Astrocyte of the spinal cord (primary cell): ENCODE measurements at regions not wholly inside any gene's neighbourhood (a gene's known extent, or its start where the extent isn't known, plus 50 kb on each side); places are given as distances from the start of the nearest gene placed in this dataset.
"Not testable (repeated sequence)": the region's sequence is repeated elsewhere in the genome, so short reads cannot be mapped to it uniquely, and the experiment has no call there.

ENCODE experiments used
- DNase-seq: peaks from one replicate; pipeline ENCODE4 v3.0.0; 2011; ENCODE audit warnings: low read depth, low spot score
- H3K4me3 ChIP-seq: 2 replicates; pipeline ENCODE4 v1.5.1; 2011; ENCODE audit warnings: low read depth, mild to moderate bottlenecking, low read length, moderate library complexity
- CTCF ChIP-seq: IDR thresholded peaks from 2 replicates; pipeline ENCODE4 v1.5.1; 2012; ENCODE audit warnings: low read depth, mild to moderate bottlenecking, low read length, inconsistent platforms
- in situ Hi-C: cut with HindIII; loops from 2 replicates; pipeline ENCODE4 v1.10.0; 2017; ENCODE audit warnings: low sequenced_read_pairs

GRCh38 chr3:145692751-145693150, 468.2 kb downstream of the PLOD2 start:
- DNase-seq, result no peak
- TF ChIP-seq CTCF, result no peak
- in situ Hi-C loops, result no loop called here
- no peak overlapping the region for H3K4me3 ChIP-seq

DNA sequence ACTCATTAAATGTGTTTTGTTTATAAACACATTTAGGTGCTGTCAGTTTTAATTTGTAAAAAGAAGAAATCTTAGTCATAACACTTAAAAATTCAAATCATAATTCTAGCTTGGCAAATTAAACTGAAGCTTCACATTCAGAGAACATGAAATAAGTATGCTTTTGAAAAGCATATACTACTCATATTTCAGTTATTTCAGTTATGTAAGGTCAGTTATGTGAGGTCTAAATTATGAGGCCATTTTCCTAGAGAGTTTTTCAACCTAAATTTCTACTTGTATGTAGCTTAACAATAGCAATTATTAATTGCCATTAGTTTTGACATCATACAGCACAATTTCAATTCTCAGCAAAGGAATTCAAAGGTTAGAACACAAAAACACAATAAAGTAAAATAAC, 465.0 kb downstream of the PLOD2 start:
- in situ Hi-C loops, result no loop called here
- DNase-seq, result peak; percentile 2
- TF ChIP-seq CTCF, result no peak
- no peak overlapping the region for H3K4me3 ChIP-seq

DNA sequence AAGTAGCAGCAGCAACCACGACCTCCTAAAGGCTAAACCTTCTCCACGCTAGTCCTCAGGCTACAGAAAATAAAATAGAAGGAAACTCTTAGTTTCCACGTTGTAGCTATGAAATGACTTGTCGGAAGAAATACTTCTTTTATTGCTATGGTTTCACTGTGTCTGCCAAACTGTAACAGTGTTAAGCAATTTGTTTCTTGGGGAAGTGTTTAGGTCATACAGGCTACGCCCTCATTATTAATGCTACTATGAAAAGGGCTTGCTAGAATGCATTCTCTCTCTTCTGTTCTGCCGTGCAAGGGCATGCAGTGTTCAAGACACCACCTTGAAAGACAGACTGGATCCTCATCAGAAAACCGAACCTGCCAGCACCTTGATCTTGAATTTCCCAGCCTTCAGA, 462.7 kb downstream of the PLOD2 start:
- TF ChIP-seq CTCF, result no peak
- in situ Hi-C loops, result no loop called here
- DNase-seq, result no peak
- no peak overlapping the region for H3K4me3 ChIP-seq

GRCh38 chr3:145698749-145699148, 462.2 kb downstream of the PLOD2 start:
- no peak for DNase-seq
- in situ Hi-C loops, result no loop called here
- TF ChIP-seq CTCF, result no peak
- H3K4me3 ChIP-seq, result no peak overlapping the region

DNA sequence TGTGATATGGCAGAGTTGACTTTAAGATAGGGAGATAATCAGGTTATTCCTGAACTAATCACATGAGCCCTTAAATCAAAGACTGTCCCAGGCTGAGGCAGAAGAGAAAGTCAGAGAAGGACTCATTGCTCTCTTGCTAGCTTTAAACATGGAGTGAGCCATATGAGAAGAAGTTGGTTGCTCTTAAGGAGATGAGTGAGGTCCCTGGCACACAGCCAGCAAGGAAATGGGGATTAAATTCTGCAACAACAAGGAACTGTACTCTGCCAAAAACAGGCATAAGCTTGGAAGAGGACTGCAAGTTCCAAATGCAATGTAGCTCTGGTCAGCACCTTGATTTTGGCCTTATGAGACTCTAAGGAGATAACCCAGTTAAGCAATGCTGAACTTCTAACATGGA, 457.0 kb downstream of the PLOD2 start:
- H3K4me3 ChIP-seq, result no peak overlapping the region
- TF ChIP-seq CTCF, result no peak
- no peak for DNase-seq
- in situ Hi-C loops, result no loop called here

GRCh38 chr3:145709779-145710178, 451.2 kb downstream of the PLOD2 start:
- in situ Hi-C loops, DNase-seq, H3K4me3 ChIP-seq: not testable (repeated sequence)

- no peak for DNase-seq
- TF ChIP-seq CTCF, result no peak
- in situ Hi-C loops, result no loop called here
- no peak overlapping the region for H3K4me3 ChIP-seq
Measured at GRCh38 chr3:145716519-145716918, 444.5 kb downstream of the PLOD2 start.
